H1 (cell line): ENCODE measurements at regions not wholly inside any gene's neighbourhood (a gene's known extent, or its start where the extent isn't known, plus 50 kb on each side); places are given as distances from the start of the nearest gene placed in this dataset.

Experiments used
- ATF3 ChIP-seq: IDR thresholded peaks from 2 replicates; pipeline ENCODE4 v1.6.1; 2011; ENCODE audit warnings: low read depth, mild to moderate bottlenecking, low read length; ENCODE audit not compliant: insufficient read depth
- POLR2A ChIP-seq, 2 experiments: IDR thresholded peaks; 1 replicate in 1 of 2; 2 replicates in 1 of 2; pipeline ENCODE4 v1.6.1; 2011; ENCODE audit warnings: low read depth in 2 of 2, low read length in 2 of 2, mild to moderate bottlenecking in 2 of 2; ENCODE audit errors: control extremely low read depth in 1 of 2
- SIRT6 ChIP-seq: IDR thresholded peaks from one replicate; pipeline ENCODE4 v1.7.1; 2012; ENCODE audit warnings: low read length, inconsistent platforms

GRCh38 chr21:33991133-33991532 is 75.5 kb upstream of the ATP5PO start:
- TF ChIP-seq POLR2A (IDR thresholded peaks at IDR 0.05; ENCODE audit: control extremely low read depth in 1 of 2, low read depth in 2 of 2, low read length in 2 of 2), result no peak
- TF ChIP-seq ATF3, result no peak
- no peak for TF ChIP-seq SIRT6
